Aorta (tissue), 5 donors: ENCODE measurements at regions not wholly inside any gene's neighbourhood (a gene's known extent, or its start where the extent isn't known, plus 50 kb on each side); places are given as distances from the start of the nearest gene placed in this dataset.

Source experiments
- ATAC-seq: fragments of 200-7000 bp; cut with Tn5 transposase; one replicate; pipeline ENCODE4 v1.9.1; 2022; ENCODE audit warnings: moderate library complexity; ENCODE audit not compliant: low FRiP score
- DNase-seq, 2 donors: peaks; one replicate each; pipeline ENCODE4 v3.0.0-alpha.2; 2020
- H3K27ac ChIP-seq, 2 donors: one replicate each; pipeline ENCODE4 v1.5.1; 2013; ENCODE audit warnings: low read length in 2 of 2, mild to moderate bottlenecking in 2 of 2, moderate library complexity in 2 of 2, control low read depth in 1 of 2, inconsistent platforms in 1 of 2, low read depth in 1 of 2
- H3K27me3 ChIP-seq, 2 donors: one replicate each; pipeline ENCODE4 v1.6.1; 2013; ENCODE audit warnings: control low read depth in 1 of 2, low read length in 1 of 2, mild to moderate bottlenecking in 1 of 2, moderate library complexity in 1 of 2; ENCODE audit not compliant: insufficient read depth in 2 of 2, control insufficient read depth in 1 of 2
- H3K36me3 ChIP-seq, 2 donors: one replicate each; pipeline ENCODE4 v1.6.1; 2013; ENCODE audit warnings: control low read depth in 1 of 2, low read length in 1 of 2, mild to moderate bottlenecking in 1 of 2; ENCODE audit not compliant: insufficient read depth in 2 of 2, control insufficient read depth in 1 of 2
- H3K4me1 ChIP-seq, 2 donors: one replicate each; pipeline ENCODE4 v1.6.1; 2013; ENCODE audit warnings: low read length in 2 of 2, control low read depth in 1 of 2, mild to moderate bottlenecking in 1 of 2, moderate library complexity in 1 of 2; ENCODE audit not compliant: insufficient read depth in 2 of 2, control insufficient read depth in 1 of 2
- H3K4me3 ChIP-seq, 2 donors: one replicate each; pipeline ENCODE4 v1.5.1; 2013; ENCODE audit warnings: low read length in 2 of 2, control low read depth in 1 of 2, mild to moderate bottlenecking in 1 of 2
- H3K9me3 ChIP-seq: one replicate; pipeline ENCODE4 v1.6.1; 2013; ENCODE audit warnings: mild to moderate bottlenecking, low read length; ENCODE audit not compliant: control insufficient read depth
- WGBS, 2 donors: extraction: QIAGEN DNeasy Blood & Tissue Kit; methylation state at CpG; one replicate each; pipeline ENCODE4 v1.1.7; 2013; 5-methylcytosine and 5-hydroxymethylcytosine counted together
- intact Hi-C, 2 donors: fragments of 100-400 bp; cut with DNase I; formaldehyde crosslinking; loops; one replicate each; pipeline versions ENCODE4 v1.14.2 to v1.15.0; 2022
- donor health status: healthy with polysubstance abuse.
- donor health status: Bipolar disorder and iron deficiency.
- donor health status: DM: no; HTN: no; CAD: no.
- donor health status: DM: no; HTN: no; CAD: no.
- donor health status: DM: yes; HTN: yes; CAD: no.

DNA sequence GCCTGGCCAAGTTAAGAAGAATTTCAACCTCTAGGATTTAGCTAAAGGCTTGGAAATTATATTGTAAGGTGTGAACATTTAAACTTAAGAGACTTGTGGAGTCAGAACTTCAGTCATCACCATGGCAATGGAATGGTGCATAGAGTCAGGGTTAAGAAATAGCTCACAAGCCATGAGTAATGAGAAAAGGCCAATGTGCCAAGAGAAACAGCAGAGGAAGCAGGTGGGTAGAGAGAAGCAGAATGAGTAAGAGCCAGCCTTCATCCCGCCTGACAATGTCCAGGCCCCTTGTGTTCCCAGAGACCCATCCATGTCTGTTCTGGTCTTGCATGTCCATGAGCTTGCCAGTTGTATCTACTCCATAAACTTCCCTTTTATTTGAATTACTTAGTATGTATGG is 62.6 kb upstream of the TBX20 start:
- DNase-seq = no peak
- intact Hi-C loops = no loop called here
- WGBS, 2 donors = 57 to 62% methylated on average over 1 of the region's 1 CpG
- Histone ChIP-seq H3K4me1 (no peaks in the 10 kb centered on the region), H3K9me3 (no peaks in the 10 kb centered on the region), H3K27ac (no peak overlapping the region), H3K4me3 (no peak overlapping the region), H3K27me3 (no peaks in the 10 kb centered on the region), H3K36me3 (no peaks in the 10 kb centered on the region)
- no peak for ATAC-seq

DNA sequence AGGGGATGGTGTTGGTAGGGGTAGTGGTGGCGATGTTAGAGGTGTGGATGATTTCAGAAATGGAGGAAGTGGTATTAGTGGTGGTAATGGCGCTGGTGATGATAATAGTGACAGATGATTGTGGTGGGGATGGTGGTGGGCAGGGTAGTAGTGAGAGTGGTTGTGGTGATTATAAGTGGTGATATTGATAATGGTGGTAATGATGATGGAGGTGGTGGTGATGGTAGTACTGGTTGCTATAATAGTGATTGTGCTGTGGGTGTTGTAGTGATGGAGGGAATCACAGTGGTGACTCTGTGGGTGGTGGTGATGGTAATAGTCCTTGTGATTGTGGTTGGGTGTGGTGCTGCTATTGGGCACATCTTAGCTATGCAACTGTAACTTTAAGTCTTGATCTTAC is 61.6 kb upstream of the TBX20 start:
- no peak overlapping the region for H3K27ac ChIP-seq
- no peaks in the 10 kb centered on the region for H3K9me3 ChIP-seq
- H3K36me3 ChIP-seq = no peaks in the 10 kb centered on the region
- no peak overlapping the region for H3K4me3 ChIP-seq
- 95% methylated on average over 2 of the region's 2 CpGs for WGBS, 2 donors
- no peaks in the 10 kb centered on the region for H3K27me3 ChIP-seq
- no peak for DNase-seq
- no peaks in the 10 kb centered on the region for H3K4me1 ChIP-seq
- no peak for ATAC-seq
- intact Hi-C loops = no loop called here

DNA sequence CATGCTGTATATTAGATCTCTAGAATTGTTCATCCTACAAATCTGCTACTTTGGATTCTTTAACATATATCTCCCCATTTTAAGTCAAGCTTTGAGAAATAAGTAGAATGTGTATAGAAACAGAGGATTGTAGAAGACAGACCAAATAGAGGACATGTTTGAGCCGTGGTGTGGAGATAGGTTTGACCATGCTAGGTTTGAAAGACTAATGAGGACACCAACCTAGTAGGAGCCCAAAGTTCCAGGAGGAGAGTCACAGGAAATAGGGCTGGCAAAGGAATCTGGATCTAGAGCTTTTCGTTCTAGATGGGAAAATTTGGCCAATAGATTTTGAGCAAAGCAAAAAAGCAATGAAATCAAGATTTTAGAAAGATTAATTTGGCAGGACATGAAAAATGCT is 60.5 kb upstream of the TBX20 start:
- 79 to 84% methylated on average over 2 of the region's 2 CpGs for WGBS, 2 donors
- H3K36me3 ChIP-seq = no peaks in the 10 kb centered on the region
- intact Hi-C loops = no loop called here
- ATAC-seq (no peak), DNase-seq (no peak)
- H3K9me3 ChIP-seq = no peaks in the 10 kb centered on the region
- no peak overlapping the region for H3K27ac ChIP-seq
- no peaks in the 10 kb centered on the region for H3K27me3 ChIP-seq
- no peak overlapping the region for H3K4me3 ChIP-seq
- no peaks in the 10 kb centered on the region for H3K4me1 ChIP-seq

DNA sequence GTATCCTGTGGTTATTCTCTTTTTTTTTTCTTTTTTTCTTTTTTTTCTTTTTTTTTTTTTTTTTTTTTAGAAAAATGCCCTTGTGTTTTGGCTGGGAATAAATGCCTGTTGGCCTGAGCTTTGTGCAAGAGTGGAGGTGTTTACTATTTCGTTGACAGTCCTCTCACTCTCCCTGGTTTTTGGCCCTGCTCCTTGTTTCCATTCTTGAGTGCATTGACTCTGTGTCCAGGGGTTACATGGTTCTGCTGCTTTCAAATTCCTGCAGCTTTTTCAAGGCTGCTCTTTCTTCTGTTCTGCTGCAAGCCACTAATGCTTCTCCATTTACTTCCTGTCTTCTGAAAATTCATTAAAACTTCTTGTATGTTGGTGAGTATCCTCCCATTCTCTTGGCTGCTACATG is 59.7 kb upstream of the TBX20 start:
- 46 to 60% methylated on average over 1 of the region's 1 CpG for WGBS, 2 donors
- Histone ChIP-seq H3K27me3 (no peaks in the 10 kb centered on the region), H3K4me1 (no peaks in the 10 kb centered on the region), H3K27ac (no peak overlapping the region), H3K4me3 (no peak overlapping the region), H3K9me3 (no peaks in the 10 kb centered on the region), H3K36me3 (no peaks in the 10 kb centered on the region)
- DNase-seq (no peak), ATAC-seq (no peak)
- intact Hi-C loops = no loop called here
